NB4 (cell line): ENCODE measurements at regions not wholly inside any gene's neighbourhood (a gene's known extent, or its start where the extent isn't known, plus 50 kb on each side); places are given as distances from the start of the nearest gene placed in this dataset.

Experiments
- CTCF ChIP-seq: IDR thresholded peaks from one replicate; pipeline ENCODE4 v1.5.1; 2012; ENCODE audit warnings: low read depth, low read length
- MAX ChIP-seq: IDR thresholded peaks from 2 replicates; pipeline ENCODE4 v1.6.1; 2011; ENCODE audit warnings: low read depth, low read length
- MYC ChIP-seq: IDR thresholded peaks from 2 replicates; pipeline ENCODE4 v1.6.1; 2011; ENCODE audit warnings: low read depth, low read length
- POLR2A ChIP-seq: IDR thresholded peaks from 2 replicates; pipeline ENCODE4 v1.6.1; 2011; ENCODE audit warnings: mild to moderate bottlenecking; ENCODE audit not compliant: insufficient read length; ENCODE audit errors: extremely low read depth

GRCh38 chr7:38017320-38017719 lies 96.9 kb downstream of the EPDR1 start:
- TF ChIP-seq CTCF (no peak), POLR2A (no peak), MYC (no peak), MAX (no peak)
